Left lung (tissue), 4 donors: ENCODE measurements at regions not wholly inside any gene's neighbourhood (a gene's known extent, or its start where the extent isn't known, plus 50 kb on each side); places are given as distances from the start of the nearest gene placed in this dataset.
A peak's percentile ranks its signal among the peaks of the same experiment; 100 is the strongest.

Experiments used
- ATAC-seq: fragments of 200-7000 bp; cut with Tn5 transposase; one replicate; pipeline ENCODE4 v1.9.1; 2020; ENCODE audit warnings: moderate library complexity
- DNase-seq, 4 donors: peaks; one replicate each; pipeline ENCODE4 v3.0.0-alpha.2; 2013 to 2020
- H3K27ac ChIP-seq, 2 donors: fragments of 200-600 bp; sonication (generic) in 1 of 2; one replicate each; pipeline versions ENCODE4 v1.5.0 to v1.8.0; 2020 to 2021
- H3K27me3 ChIP-seq, 2 donors: fragments of 200-600 bp; sonication (generic) in 1 of 2; one replicate each; pipeline versions ENCODE4 v1.5.0 to v1.8.0; 2020 to 2021
- H3K36me3 ChIP-seq, 2 donors: fragments of 200-600 bp; sonication (generic) in 1 of 2; one replicate each; pipeline versions ENCODE4 v1.5.0 to v1.8.0; 2020 to 2021
- H3K4me1 ChIP-seq, 2 donors: fragments of 200-600 bp; one replicate each; pipeline ENCODE4 v1.8.0; 2021
- H3K4me3 ChIP-seq, 2 donors: fragments of 200-600 bp; sonication (generic) in 1 of 2; one replicate each; pipeline versions ENCODE4 v1.5.0 to v1.8.0; 2020 to 2021; ENCODE audit warnings: mild to moderate bottlenecking in 1 of 2
- H3K9me3 ChIP-seq, 2 donors: fragments of 200-600 bp; sonication (generic) in 1 of 2; one replicate each; pipeline versions ENCODE4 v1.5.0 to v1.8.0; 2020 to 2021
- CTCF ChIP-seq, 2 donors: fragments of 200-600 bp; sonication (generic) in 1 of 2; IDR thresholded peaks; one replicate each; pipeline versions ENCODE4 v1.5.0 to v1.8.0; 2021; ENCODE audit warnings: antibody characterized with exemption in 2 of 2
- intact Hi-C, 2 donors: fragments of 100-400 bp; cut with DNase I; formaldehyde crosslinking; loops; one replicate each; pipeline versions ENCODE4 v1.11.2 to v1.14.2; 2022
- donor health status: DM: no; HTN: yes; CAD: no.
- donor health status: DM: no; HTN: no; CAD: no.

- no peaks in the 10 kb centered on the region for H3K9me3 ChIP-seq
- no peaks in the 10 kb centered on the region for H3K4me1 ChIP-seq
- no peaks in the 10 kb centered on the region for H3K27me3 ChIP-seq
- no peak for DNase-seq
- TF ChIP-seq CTCF (IDR thresholded peaks at IDR 0.05), result no peak
- intact Hi-C loops, result no loop called here
- no peaks in the 10 kb centered on the region for H3K36me3 ChIP-seq
- H3K27ac ChIP-seq, result no peak overlapping the region
- ATAC-seq, result no peak
- no peak overlapping the region for H3K4me3 ChIP-seq
These were observed 142.6 kb downstream of the OR2K2 start for GRCh38 chr9:111187376-111187775.

GRCh38 chr9:111186021-111186530 lies 143.9 kb downstream of the OR2K2 start:
- DNase-seq (no peak), ATAC-seq (no peak)
- intact Hi-C loops, result no loop called here
- H3K4me3 ChIP-seq, result no peak overlapping the region
- no peaks in the 10 kb centered on the region for H3K9me3 ChIP-seq
- no peaks in the 10 kb centered on the region for H3K36me3 ChIP-seq
- H3K27ac ChIP-seq, result no peak overlapping the region
- H3K4me1 ChIP-seq, result no peaks in the 10 kb centered on the region
- no peak for TF ChIP-seq CTCF (IDR thresholded peaks at IDR 0.05)
- H3K27me3 ChIP-seq, result no peaks in the 10 kb centered on the region

GRCh38 chr9:111180811-111181210 lies 142.5 kb upstream of the LPAR1 start:
- intact Hi-C loops, result no loop called here
- DNase-seq (no peak), ATAC-seq (no peak)
- Histone ChIP-seq H3K27me3 (no peaks in the 10 kb centered on the region), H3K27ac (no peak overlapping the region), H3K4me3 (no peak overlapping the region), H3K4me1 (no peaks in the 10 kb centered on the region), H3K9me3 (no peaks in the 10 kb centered on the region), H3K36me3 (no peaks in the 10 kb centered on the region)
- no peak for TF ChIP-seq CTCF (IDR thresholded peaks at IDR 0.05)

- ATAC-seq (no peak), DNase-seq (peak in 1 of 4 donors; percentile 38)
- no peak overlapping the region for H3K4me3 ChIP-seq
- no peak for TF ChIP-seq CTCF (IDR thresholded peaks at IDR 0.05)
- H3K27me3 ChIP-seq, result no peaks in the 10 kb centered on the region
- no peak overlapping the region for H3K27ac ChIP-seq
- H3K4me1 ChIP-seq, result no peaks in the 10 kb centered on the region
- H3K9me3 ChIP-seq, result no peaks in the 10 kb centered on the region
- intact Hi-C loops, result no loop called here
- H3K36me3 ChIP-seq, result no peaks in the 10 kb centered on the region
These were observed 141.3 kb upstream of the LPAR1 start for GRCh38 chr9:111179577-111179976.

GRCh38 chr9:111178331-111179055 lies 140.2 kb upstream of the LPAR1 start:
- Histone ChIP-seq H3K27me3 (no peaks in the 10 kb centered on the region), H3K36me3 (no peaks in the 10 kb centered on the region), H3K27ac (no peak overlapping the region), H3K4me1 (no peaks in the 10 kb centered on the region), H3K9me3 (no peaks in the 10 kb centered on the region), H3K4me3 (no peak overlapping the region)
- intact Hi-C loops, result no loop called here
- no peak for ATAC-seq
- TF ChIP-seq CTCF (IDR thresholded peaks at IDR 0.05), result no peak
- DNase-seq, result peak in 1 of 4 donors; percentile 13
